ENCODE measurements at regions not wholly inside any gene's neighbourhood (a gene's known extent, or its start where the extent isn't known, plus 50 kb on each side); places are given as distances from the start of the nearest gene placed in this dataset.

GRCh38 chr4:3352941-3353594 lies 60.2 kb downstream of the RGS12 start:
- Histone ChIP-seq H3K9ac (ENCODE audit: low read depth in 1 of 2, low read length in 2 of 2) (no peak overlapping the region), H3K27ac (ENCODE audit: low read depth in 1 of 2, low read length in 2 of 2) (peak overlapping the region; percentile 83 to 90), H3K4me1 (ENCODE audit: control insufficient read depth in 4 of 4, insufficient read depth in 4 of 4, low read length in 3 of 4) (peaks cover 0 to 25% (median 11%) of the 10 kb centered on the region in 4 donors), H3K36me3 (ENCODE audit: control insufficient read depth in 4 of 4, insufficient read depth in 3 of 4, low read depth in 1 of 4, low read length in 3 of 4) (no peaks in the 10 kb centered on the region), H3K27me3 (ENCODE audit: control insufficient read depth in 4 of 4, insufficient read depth in 4 of 4, low read length in 3 of 4) (no peaks in the 10 kb centered on the region), H3K9me3 (ENCODE audit: control insufficient read depth in 4 of 4, low read length in 3 of 4) (no peaks in the 10 kb centered on the region), H3K4me3 (ENCODE audit: low read depth in 1 of 3, low read length in 3 of 3) (no peak overlapping the region)
- WGBS = 97% methylated on average over 14 of the region's 14 CpGs
- TF ChIP-seq NR2F2 (IDR thresholded peaks at IDR 0.05) (no peak), RXRA (IDR thresholded peaks at IDR 0.05) (no peak), FOXA1 (IDR thresholded peaks at IDR 0.05) (no peak), REST (IDR thresholded peaks at IDR 0.05) (no peak), TAF1 (conservative IDR thresholded peaks at IDR 0.05) (no peak), CTCF (IDR thresholded peaks at IDR 0.05; ENCODE audit: low read depth, low read length, missing input control) (no peak), JUND (IDR thresholded peaks at IDR 0.05) (no peak), GABPA (IDR thresholded peaks at IDR 0.05 in 1 of 2, conservative IDR thresholded peaks at IDR 0.05 in 1 of 2) (no peak), ZBTB33 (IDR thresholded peaks at IDR 0.05) (no peak), EGR1 (IDR thresholded peaks at IDR 0.05; ENCODE audit: low read depth in 2 of 2) (no peak), MAX (IDR thresholded peaks at IDR 0.05) (no peak), SP1 (IDR thresholded peaks at IDR 0.05) (no peak), ATF3 (IDR thresholded peaks at IDR 0.05) (no peak), HNF4G (IDR thresholded peaks at IDR 0.05) (no peak), FOXA2 (IDR thresholded peaks at IDR 0.05) (no peak), YY1 (IDR thresholded peaks at IDR 0.05) (no peak), HNF4A (conservative IDR thresholded peaks at IDR 0.05) (no peak), RAD21 (IDR thresholded peaks at IDR 0.05) (no peak)
- DNase-seq (ENCODE audit: low spot score) = peak; percentile 27

Data from liver (tissue), 8 donors.